ENCODE measurements at regions not wholly inside any gene's neighbourhood (a gene's known extent, or its start where the extent isn't known, plus 50 kb on each side); places are given as distances from the start of the nearest gene placed in this dataset.
A peak's percentile ranks its signal among the peaks of the same experiment; 100 is the strongest.

DNA sequence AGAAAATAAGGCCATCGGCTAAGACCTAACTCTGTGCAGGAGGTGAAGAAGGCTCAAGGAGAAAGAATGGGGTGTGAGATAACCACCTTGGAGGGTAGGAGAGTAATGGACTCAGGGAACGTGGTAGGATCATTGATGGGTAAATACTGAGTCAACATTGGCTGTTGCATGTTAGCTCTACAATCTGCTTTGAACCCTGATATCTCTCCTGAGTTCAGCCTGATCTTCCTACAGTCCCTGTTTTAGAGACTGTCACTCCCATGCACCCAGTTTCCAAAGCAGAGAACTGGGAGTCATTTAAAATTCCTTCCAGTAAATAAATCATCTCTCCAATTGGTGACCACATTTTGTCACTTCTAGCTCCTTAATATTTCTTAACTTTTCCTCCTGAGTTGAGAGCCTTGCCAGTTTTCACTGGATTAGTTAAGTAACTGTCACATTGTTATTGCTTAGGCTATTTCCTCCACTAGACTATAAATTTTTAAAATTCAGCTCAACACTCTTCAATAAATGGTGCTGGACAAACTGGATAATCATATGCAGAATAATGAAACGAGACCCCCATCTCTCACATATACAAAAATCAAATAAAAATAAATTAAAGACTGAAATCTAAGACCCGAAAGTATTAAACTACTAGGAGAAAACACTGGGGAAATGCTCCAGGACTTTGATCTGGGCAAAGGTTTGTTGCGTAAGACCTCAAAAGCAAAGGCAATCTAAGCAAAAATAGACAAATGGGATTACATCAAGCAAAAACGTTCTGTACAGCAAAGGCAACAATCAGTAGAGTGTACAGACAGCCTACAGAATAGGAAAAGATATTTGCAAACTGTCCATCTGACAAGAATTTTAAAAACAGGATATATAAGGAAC lies 138.9 kb upstream of the TMEM170B start (continued):
- TF ChIP-seq HBP1 (CRISPR knock-in tag; IDR thresholded peaks at IDR 0.05; ENCODE audit: low read depth) (peak; percentile 34; the same call in 1 of the 2 replicates), ZFP90 (CRISPR knock-in tag; IDR thresholded peaks at IDR 0.05; ENCODE audit: borderline replicate concordance) (no peak), FOXP1 (IDR thresholded peaks at IDR 0.05) (no peak; the same call in 1 of the 2 replicates), FOXP1 (CRISPR knock-in tag; IDR thresholded peaks at IDR 0.05) (peak; percentile 90), ZNF124 (CRISPR knock-in tag; IDR thresholded peaks at IDR 0.05) (peak; percentile 9; the same call in 1 of the 2 replicates), CBX5 (CRISPR knock-in tag; IDR thresholded peaks at IDR 0.05; ENCODE audit: borderline replicate concordance) (0 out of 2 replicates have a peak, but pooled peaks have one; percentile 17), ZNF496 (CRISPR knock-in tag; IDR thresholded peaks at IDR 0.05; ENCODE audit: insufficient replicate concordance) (no peak), HHEX (CRISPR knock-in tag; IDR thresholded peaks at IDR 0.05) (peak; percentile 43; the same call in 1 of the 2 replicates), ZNF33A (CRISPR knock-in tag; IDR thresholded peaks at IDR 0.05; ENCODE audit: borderline replicate concordance) (peak; percentile 49; the same call in 1 of the 2 replicates), ZMAT3 (CRISPR knock-in tag; conservative IDR thresholded peaks at IDR 0.05) (0 out of 2 replicates have a peak, but pooled peaks have one; percentile 22), CC2D1A (CRISPR knock-in tag; IDR thresholded peaks at IDR 0.05) (no peak), ZNF629 (CRISPR knock-in tag; conservative IDR thresholded peaks at IDR 0.05) (peak; percentile 77), BRD4 (CRISPR knock-in tag; IDR thresholded peaks at IDR 0.05) (peak; percentile 97), KDM6A (CRISPR knock-in tag; IDR thresholded peaks at IDR 0.05; ENCODE audit: low read depth) (peak; percentile 70), ZFX (CRISPR knock-in tag; IDR thresholded peaks at IDR 0.05; ENCODE audit: low read depth) (no peak), ZNF614 (CRISPR knock-in tag; IDR thresholded peaks at IDR 0.05; ENCODE audit: borderline replicate concordance) (peak; percentile 85), ATF3 (CRISPR knock-in tag; IDR thresholded peaks at IDR 0.05) (peak; percentile 49; the same call in 1 of the 2 replicates), MED13 (CRISPR knock-in tag; IDR thresholded peaks at IDR 0.05) (peak; percentile 50), DNMT3B (CRISPR knock-in tag; conservative IDR thresholded peaks at IDR 0.05) (0 out of 2 replicates have a peak, but pooled peaks have one; percentile 30), EP300 (IDR thresholded peaks at IDR 0.05; ENCODE audit: low read depth in 2 of 2, low read length in 2 of 2) (peak; percentile 76 to 98), EP300 (CRISPR knock-in tag; IDR thresholded peaks at IDR 0.05; ENCODE audit: borderline replicate concordance) (peak; percentile 66; the same call in 1 of the 2 replicates), MEIS1 (CRISPR knock-in tag; IDR thresholded peaks at IDR 0.05; ENCODE audit: borderline replicate concordance) (no peak; the same call in 1 of the 2 replicates), TARDBP (CRISPR knock-in tag; IDR thresholded peaks at IDR 0.05) (peak; percentile 58), SOX5 (CRISPR knock-in tag; IDR thresholded peaks at IDR 0.05; ENCODE audit: borderline replicate concordance) (peak; percentile 88), ZNF235 (CRISPR knock-in tag; IDR thresholded peaks at IDR 0.05; ENCODE audit: borderline replicate concordance) (no peak)
- TF ChIP-seq, protein P1, sequence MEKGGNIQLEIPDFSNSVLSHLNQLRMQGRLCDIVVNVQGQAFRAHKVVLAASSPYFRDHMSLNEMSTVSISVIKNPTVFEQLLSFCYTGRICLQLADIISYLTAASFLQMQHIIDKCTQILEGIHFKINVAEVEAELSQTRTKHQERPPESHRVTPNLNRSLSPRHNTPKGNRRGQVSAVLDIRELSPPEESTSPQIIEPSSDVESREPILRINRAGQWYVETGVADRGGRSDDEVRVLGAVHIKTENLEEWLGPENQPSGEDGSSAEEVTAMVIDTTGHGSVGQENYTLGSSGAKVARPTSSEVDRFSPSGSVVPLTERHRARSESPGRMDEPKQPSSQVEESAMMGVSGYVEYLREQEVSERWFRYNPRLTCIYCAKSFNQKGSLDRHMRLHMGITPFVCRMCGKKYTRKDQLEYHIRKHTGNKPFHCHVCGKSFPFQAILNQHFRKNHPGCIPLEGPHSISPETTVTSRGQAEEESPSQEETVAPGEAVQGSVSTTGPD (CRISPR knock-in tag; IDR thresholded peaks at IDR 0.05) = no peak
- TF ChIP-seq, protein P2, sequence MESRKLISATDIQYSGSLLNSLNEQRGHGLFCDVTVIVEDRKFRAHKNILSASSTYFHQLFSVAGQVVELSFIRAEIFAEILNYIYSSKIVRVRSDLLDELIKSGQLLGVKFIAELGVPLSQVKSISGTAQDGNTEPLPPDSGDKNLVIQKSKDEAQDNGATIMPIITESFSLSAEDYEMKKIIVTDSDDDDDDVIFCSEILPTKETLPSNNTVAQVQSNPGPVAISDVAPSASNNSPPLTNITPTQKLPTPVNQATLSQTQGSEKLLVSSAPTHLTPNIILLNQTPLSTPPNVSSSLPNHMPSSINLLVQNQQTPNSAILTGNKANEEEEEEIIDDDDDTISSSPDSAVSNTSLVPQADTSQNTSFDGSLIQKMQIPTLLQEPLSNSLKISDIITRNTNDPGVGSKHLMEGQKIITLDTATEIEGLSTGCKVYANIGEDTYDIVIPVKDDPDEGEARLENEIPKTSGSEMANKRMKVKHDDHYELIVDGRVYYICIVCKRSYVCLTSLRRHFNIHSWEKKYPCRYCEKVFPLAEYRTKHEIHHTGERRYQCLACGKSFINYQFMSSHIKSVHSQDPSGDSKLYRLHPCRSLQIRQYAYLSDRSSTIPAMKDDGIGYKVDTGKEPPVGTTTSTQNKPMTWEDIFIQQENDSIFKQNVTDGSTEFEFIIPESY (CRISPR knock-in tag; IDR thresholded peaks at IDR 0.05) = no peak; the same call in 1 of the 2 replicates

Data from HepG2 (cell line).